Fibroblast of skin of scalp (primary cell): ENCODE measurements at regions not wholly inside any gene's neighbourhood (a gene's known extent, or its start where the extent isn't known, plus 50 kb on each side); places are given as distances from the start of the nearest gene placed in this dataset.
"Not testable (repeated sequence)": the region's sequence is repeated elsewhere in the genome, so short reads cannot be mapped to it uniquely, and the experiment has no call there.

Source experiments
- DNase-seq: peaks from one replicate; pipeline ENCODE4 v3.0.0-alpha.2; 2013

GRCh38 chr3:145648396-145648795, 512.6 kb downstream of the PLOD2 start:
- DNase-seq: no peak

GRCh38 chr3:145649368-145649887, 511.6 kb downstream of the PLOD2 start:
- no peak for DNase-seq

- no peak for DNase-seq
Observed at GRCh38 chr3:145650170-145650569, 510.8 kb downstream of the PLOD2 start.

- no peak for DNase-seq
Observed at GRCh38 chr3:145671121-145671520, 489.9 kb downstream of the PLOD2 start.

- no peak for DNase-seq
Observed at GRCh38 chr3:145673838-145674237, 487.1 kb downstream of the PLOD2 start.

GRCh38 chr3:145678401-145678800, 482.6 kb downstream of the PLOD2 start:
- peak; percentile 38 for DNase-seq

- no peak for DNase-seq
Observed at GRCh38 chr3:145681181-145681580, 479.8 kb downstream of the PLOD2 start.

- DNase-seq: not testable (repeated sequence)
Observed at GRCh38 chr3:145687978-145688377, 473.0 kb downstream of the PLOD2 start.

- no peak for DNase-seq
Observed at GRCh38 chr3:145692751-145693150, 468.2 kb downstream of the PLOD2 start.

- DNase-seq: no peak
Observed at GRCh38 chr3:145696011-145696410, 465.0 kb downstream of the PLOD2 start.

- no peak for DNase-seq
Observed at GRCh38 chr3:145698250-145698649, 462.7 kb downstream of the PLOD2 start.

GRCh38 chr3:145698749-145699148, 462.2 kb downstream of the PLOD2 start:
- DNase-seq: no peak

- peak; percentile 34 for DNase-seq
Observed at GRCh38 chr3:145704020-145704419, 457.0 kb downstream of the PLOD2 start.

- DNase-seq: not testable (repeated sequence)
Observed at GRCh38 chr3:145709779-145710178, 451.2 kb downstream of the PLOD2 start.

GRCh38 chr3:145716519-145716918, 444.5 kb downstream of the PLOD2 start:
- peak; percentile 82 for DNase-seq

GRCh38 chr3:145719114-145719513, 441.9 kb downstream of the PLOD2 start:
- no peak for DNase-seq

GRCh38 chr3:145721273-145721805, 439.6 kb downstream of the PLOD2 start:
- DNase-seq: no peak

- DNase-seq: no peak
Observed at GRCh38 chr3:145721815-145722214, 439.2 kb downstream of the PLOD2 start.

GRCh38 chr3:145727476-145727875, 433.5 kb downstream of the PLOD2 start:
- DNase-seq: no peak

- no peak for DNase-seq
Observed at GRCh38 chr3:145735631-145736030, 425.4 kb downstream of the PLOD2 start.

GRCh38 chr3:145737952-145738351, 423.0 kb downstream of the PLOD2 start:
- DNase-seq: no peak

- peak; percentile 53 for DNase-seq
Observed at GRCh38 chr3:145739926-145740325, 421.1 kb downstream of the PLOD2 start.

- no peak for DNase-seq
Observed at GRCh38 chr3:145750657-145751056, 410.3 kb downstream of the PLOD2 start.

- DNase-seq: no peak
Observed at GRCh38 chr3:145752576-145752975, 408.4 kb downstream of the PLOD2 start.
